ENCODE measurements at regions not wholly inside any gene's neighbourhood (a gene's known extent, or its start where the extent isn't known, plus 50 kb on each side); places are given as distances from the start of the nearest gene placed in this dataset.
"Not testable (repeated sequence)": the region's sequence is repeated elsewhere in the genome, so short reads cannot be mapped to it uniquely, and the experiment has no call there.

DNA sequence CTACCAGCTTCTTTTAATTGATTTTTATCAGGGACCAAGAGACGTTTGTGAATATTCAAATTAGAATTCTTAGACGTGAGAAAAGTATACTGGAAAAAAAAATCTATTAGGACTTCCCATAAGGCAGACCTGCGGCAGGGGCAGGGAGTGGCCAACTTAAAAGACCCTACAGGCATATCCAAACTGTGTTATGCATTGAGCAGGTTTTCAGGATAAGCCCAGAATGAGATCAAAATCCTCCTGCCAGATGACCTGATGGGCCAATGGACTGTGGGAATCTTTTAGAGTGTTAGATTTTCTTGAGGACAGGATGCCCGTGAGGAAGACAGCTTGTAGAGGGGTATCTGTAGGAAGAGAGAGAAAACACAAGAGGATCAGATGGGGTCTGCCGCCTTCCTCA lies 391.5 kb downstream of the CD83 start:
- DNase-seq: no peak

DNA sequence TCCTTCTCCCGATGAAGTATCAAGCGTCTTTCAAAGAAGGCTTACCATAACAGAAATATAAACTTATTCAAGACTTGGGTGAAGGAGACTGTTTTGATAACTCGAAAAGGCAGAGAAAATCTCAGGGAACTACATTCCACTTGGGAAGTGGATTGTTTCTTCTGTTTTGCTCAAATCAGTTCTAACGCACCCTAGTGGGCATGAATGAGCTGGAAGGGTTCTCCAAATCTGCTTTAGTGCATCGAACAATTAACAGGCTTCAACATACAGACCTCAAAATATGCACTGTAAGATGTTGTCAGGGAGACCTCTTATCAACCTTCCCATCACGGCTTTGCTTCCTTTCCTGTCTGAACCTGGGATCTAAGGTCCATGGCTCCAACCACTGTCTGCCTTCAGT lies 392.5 kb downstream of the CD83 start:
- no peak for DNase-seq

DNA sequence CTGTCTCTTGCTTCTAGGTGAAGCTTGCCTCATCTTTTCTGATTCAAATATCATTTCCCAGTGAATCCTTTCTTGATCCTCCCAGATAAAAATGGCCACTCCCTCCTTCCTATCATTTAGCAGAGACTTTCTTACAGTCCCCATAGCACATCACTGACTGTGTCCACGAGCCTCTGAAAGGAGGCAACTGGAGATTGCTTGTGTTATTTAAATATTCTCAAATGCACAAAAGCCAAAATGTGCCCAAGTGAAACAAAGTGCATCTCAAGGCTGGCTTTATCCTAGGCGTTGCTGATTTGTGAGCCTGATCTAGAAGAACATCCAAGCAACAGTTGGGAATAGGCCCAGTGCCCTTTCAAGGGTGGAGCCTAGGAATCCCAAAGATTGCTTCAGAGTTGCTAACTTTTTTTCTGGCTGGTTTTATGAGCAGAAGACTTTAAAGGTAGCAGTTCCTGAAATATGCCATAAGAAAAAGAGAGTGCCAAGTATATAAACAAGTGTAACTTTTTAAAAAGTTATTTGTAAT lies 393.6 kb downstream of the CD83 start:
- no peak for DNase-seq

- no peak for DNase-seq
Measured at GRCh38 chr6:14512246-14512645, 394.7 kb downstream of the CD83 start.

GRCh38 chr6:14513496-14514393 lies 396.2 kb downstream of the CD83 start:
- no peak for DNase-seq

DNA sequence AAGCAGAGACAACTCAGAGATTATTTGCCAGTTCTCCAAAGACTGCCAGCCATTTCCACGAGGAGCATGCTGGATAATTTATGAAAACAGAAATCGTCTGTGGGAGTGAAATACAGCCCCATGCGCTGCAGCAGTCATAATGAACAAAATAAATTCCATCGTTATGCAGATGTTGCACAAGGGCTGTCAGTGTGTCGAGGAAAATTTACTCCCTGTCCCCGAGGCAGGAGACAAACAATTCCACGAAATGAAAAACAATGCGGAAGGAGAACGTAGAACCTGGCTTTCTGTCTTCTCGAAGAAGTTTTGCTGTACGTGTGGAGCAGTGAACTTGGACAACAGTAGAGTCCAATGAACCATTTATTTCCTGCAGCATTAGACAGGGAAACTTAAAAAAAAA lies 399.4 kb downstream of the CD83 start:
- no peak for DNase-seq

DNA sequence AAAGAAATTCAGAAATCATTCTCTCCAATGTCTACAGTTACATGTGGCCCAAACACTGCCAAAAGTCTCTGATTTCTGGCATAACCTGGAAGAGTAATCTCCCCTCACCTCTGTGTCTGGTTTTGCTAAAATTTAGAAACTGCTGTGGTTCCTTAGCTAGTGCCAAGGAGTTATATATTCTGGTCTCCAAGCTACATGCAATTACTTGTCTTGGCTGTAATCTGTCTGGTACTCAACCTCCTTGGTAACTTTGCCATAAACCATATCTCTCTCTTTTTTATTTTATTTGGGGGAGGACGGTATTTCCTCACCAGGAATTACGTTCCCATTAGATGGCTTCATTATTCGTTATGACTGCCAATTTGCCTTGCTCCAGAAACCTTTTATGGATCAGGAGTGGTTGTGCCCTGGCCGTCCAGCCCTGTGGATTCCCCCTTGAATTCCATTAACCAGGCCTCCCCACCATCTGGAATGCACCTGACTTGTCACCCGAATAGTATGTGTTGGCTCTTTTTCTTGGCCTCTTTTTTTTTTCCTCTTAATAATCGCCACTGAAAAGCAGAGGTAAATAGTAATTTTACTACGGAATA lies 400.0 kb downstream of the CD83 start:
- DNase-seq: no peak

DNA sequence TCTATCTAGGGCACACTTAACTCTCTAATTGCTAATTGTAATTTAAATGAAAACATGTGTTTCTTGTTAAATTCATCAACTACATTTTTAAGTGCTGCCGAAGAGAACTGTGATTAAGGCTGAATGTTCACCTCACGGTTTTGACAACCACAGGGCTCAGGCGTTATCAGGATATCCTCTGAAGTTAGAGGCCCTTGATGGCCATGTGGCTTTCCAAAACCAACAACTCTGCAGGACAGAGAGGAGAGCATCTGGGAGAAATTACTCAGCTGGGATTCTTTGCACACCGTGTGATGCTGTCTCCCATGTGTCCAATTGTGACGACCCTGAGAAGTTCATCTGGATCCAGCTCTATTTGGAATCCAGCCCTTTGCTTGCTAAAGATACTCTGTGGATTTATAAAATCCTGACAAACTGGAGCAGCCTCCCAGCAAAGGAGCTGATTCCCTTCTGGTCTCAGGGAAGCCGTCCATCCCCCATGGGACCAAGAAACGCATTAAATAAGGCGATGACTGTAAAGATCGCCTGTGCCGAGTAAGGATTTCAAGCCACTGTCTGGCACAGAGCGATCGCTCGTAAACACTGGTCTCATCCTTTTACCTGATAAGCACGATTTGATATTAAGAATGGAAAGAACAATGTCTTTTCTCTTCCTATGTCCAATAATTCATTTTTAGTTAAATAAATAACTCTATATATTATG lies 401.1 kb downstream of the CD83 start:
- DNase-seq: no peak

DNA sequence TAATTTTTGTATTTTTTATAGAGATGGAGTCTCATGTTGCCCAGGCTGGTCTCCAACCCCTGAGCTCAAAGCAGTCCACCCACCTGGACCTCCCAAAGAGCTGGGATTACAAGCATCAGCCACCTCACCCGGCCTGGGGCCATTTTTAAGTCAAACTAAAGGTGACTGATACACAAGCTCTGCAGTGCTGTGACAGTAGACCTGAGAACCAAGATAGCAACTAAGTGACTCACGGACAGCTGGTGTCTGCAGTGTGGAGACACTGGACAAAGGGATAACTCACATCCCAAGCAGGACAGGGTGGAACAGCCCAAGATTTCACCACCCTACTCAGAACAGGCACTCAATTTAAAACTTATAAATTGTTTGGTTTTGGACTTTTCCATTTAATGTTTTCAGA lies 402.5 kb downstream of the CD83 start:
- DNase-seq: no peak

GRCh38 chr6:14520536-14520935 lies 403.0 kb downstream of the CD83 start:
- DNase-seq: no peak

GRCh38 chr6:14521141-14521540 lies 403.6 kb downstream of the CD83 start:
- no peak for DNase-seq

GRCh38 chr6:14521861-14522260 lies 404.3 kb downstream of the CD83 start:
- not testable (repeated sequence) for DNase-seq

DNA sequence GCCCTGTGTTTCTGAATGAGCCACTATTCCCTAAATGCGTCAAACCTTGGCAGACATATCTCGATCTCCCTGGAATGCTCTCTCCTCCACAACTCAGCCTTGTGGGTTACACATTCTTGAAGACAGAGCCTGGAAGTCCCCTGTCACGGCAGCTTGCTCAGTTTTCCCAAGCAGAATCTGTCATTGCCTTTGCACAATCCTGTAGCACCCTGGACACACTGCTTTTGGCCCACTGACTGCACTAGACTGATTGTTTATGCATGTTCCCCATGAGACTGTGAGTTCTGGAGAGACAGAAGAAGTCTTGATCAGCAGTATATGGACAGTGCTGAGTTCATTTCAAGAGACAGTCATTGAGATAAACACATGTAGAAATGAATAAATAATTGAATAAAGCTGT lies 406.7 kb downstream of the CD83 start:
- DNase-seq: no peak

DNA sequence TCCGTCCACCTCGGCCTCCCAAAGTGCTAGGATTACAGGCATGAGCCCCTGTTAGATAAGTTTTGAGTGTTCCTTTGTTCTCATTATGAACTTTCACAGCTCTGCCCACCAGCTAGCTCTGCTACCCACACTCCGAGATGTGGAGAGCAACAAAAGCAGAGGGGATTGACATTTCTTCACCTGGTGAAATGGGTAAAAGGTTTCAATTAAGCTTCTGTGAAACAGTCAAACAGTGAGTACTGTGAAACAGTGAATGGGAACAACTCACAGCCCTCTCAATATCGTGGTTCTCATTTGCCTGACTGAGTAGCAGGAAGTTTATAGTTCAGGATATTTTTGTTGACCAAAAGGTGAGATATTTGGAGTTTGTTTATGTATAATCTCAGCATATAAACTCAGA lies 412.8 kb downstream of the CD83 start:
- no peak for DNase-seq

- DNase-seq: no peak
Measured at GRCh38 chr6:14533446-14533845, 415.9 kb downstream of the CD83 start.

- DNase-seq: no peak
Measured at GRCh38 chr6:14537030-14537429, 419.5 kb downstream of the CD83 start.

GRCh38 chr6:14540276-14540675 lies 422.7 kb downstream of the CD83 start:
- no peak for DNase-seq

GRCh38 chr6:14540810-14541540 lies 423.4 kb downstream of the CD83 start:
- no peak for DNase-seq

DNA sequence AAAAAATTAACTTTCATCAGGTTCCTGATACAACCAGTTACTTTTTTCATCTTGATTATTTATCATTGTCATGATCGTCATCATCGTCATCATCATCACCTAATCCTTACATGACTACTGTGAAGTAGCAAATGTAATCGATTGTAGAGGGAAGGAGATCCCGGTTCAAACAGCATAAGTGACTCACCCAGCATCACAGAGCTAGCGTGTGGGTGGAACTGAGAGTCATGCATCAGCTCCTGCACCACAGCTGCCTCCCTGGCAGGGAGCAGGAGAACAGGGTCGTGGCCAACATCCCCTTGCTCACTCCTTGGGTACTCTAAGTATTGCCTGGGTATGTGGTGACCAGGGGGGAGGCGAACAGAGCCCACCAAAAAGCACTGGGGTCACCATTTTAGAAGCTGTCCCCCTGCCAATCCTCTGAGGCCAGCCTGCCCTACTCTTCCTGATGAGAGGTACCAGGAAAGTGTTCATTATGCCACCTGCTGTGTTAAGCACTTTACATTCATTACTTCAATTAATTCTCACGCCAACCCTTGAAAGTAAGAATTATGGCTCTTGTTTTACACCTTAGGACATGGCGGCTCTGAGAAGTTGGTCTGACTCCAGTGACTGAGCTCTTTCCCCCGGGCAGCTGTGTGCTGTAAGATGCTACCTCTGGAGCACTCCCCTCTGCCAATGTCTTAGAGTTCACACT lies 425.2 kb downstream of the CD83 start:
- DNase-seq: no peak

DNA sequence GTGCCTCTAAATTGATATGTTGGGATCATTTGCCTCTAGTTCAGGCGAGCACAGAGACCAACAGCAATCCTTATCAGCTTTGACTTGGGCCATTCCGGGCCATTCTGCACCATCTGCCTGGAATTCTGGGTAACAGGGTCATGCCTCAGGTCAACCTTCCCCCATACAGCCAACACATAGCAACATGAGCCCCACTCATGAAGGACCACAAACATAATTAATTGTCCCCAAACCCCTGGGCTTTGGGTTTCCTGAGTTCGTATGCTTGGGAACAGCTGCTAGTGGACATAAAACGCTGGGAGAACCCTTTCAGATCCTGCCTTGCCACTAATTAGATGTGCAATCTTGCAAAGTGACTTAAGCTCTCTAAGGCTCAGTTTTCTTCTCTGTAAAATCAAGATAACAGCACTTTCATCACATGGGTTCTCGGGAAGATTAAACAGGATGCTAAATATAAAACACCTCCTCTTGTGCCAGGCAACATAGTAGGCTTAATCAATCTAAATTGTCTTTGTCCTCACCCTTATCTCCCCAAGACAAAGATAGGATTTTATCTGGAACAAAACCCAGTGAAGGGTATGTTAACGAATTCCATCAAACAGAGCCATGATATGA lies 426.5 kb downstream of the CD83 start:
- no peak for DNase-seq

DNA sequence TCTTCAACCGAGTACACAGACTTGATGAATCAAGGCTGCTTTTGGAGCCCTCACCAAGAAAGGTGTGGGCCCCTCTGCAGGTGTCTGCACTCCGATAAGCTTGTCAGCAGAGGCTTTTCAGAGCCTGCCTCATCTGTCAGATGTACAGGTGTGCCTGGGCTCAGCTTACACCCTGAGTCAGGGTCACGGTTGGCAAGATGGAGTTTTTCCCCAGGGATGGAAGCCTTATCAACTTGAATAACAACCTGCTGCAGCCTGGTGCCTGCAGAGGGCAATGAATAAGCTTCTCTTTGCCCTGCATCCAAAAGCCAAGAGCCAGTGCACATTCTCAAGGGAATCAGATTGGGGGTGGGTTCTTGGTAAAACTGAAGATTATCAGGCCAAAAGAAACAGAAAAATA lies 427.1 kb downstream of the CD83 start:
- no peak for DNase-seq

- no peak for DNase-seq
Measured at GRCh38 chr6:14545496-14545895, 427.9 kb downstream of the CD83 start.

All from SIG-M5 (cell line).